ENCODE measurements at regions not wholly inside any gene's neighbourhood (a gene's known extent, or its start where the extent isn't known, plus 50 kb on each side); places are given as distances from the start of the nearest gene placed in this dataset.
"Not testable (repeated sequence)": the region's sequence is repeated elsewhere in the genome, so short reads cannot be mapped to it uniquely, and the experiment has no call there.

DNA sequence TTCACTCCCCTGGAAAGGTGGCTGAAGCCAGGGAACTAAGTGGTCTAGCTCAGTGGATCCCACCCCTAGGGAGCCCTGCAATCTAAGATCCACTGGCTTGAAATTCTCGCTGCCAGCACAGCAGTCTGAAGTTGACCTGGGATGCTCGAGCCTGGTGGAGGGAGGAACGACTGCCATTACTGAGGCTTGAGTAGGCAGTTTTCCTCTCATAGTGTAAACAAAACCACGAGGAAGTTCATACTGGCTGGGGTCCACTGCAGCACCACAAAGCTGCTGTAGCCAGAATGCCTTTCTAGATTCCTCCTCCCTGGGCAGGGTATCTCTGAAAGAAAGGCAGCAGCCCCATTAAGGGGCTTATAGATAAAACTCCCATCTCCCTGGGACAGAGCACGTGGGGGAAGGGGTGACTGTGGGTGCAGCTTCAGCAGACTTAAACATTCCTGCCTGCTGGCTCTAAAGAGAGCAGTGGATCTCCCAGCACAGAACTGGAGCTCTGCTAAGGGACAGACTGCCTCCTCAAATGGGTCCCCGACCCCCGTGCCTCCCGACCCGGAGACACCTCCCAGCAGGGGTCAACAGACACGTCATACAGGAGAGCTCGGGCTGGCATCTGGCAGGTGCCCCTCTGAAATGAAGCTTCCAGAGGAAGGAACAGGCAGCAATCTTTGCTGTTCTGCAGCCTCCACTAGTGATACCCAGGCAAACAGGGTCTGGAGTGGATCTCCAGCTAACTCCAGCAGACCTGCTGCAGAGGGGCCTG, 117.4 kb upstream of the TENT5A start:
- TF ChIP-seq, protein P1, sequence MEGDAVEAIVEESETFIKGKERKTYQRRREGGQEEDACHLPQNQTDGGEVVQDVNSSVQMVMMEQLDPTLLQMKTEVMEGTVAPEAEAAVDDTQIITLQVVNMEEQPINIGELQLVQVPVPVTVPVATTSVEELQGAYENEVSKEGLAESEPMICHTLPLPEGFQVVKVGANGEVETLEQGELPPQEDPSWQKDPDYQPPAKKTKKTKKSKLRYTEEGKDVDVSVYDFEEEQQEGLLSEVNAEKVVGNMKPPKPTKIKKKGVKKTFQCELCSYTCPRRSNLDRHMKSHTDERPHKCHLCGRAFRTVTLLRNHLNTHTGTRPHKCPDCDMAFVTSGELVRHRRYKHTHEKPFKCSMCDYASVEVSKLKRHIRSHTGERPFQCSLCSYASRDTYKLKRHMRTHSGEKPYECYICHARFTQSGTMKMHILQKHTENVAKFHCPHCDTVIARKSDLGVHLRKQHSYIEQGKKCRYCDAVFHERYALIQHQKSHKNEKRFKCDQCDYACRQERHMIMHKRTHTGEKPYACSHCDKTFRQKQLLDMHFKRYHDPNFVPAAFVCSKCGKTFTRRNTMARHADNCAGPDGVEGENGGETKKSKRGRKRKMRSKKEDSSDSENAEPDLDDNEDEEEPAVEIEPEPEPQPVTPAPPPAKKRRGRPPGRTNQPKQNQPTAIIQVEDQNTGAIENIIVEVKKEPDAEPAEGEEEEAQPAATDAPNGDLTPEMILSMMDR (IDR thresholded peaks at IDR 0.05; ENCODE audit: low read depth, low read length, missing input control) = not testable (repeated sequence)
- TF ChIP-seq YY1 (IDR thresholded peaks at IDR 0.05); TAF1 (conservative IDR thresholded peaks at IDR 0.05): not testable (repeated sequence)

All from liver (tissue), 3 donors.